22Rv1 (cell line): ENCODE measurements at regions not wholly inside any gene's neighbourhood (a gene's known extent, or its start where the extent isn't known, plus 50 kb on each side); places are given as distances from the start of the nearest gene placed in this dataset.

Experiments
- CTCF ChIP-seq: fragments of 450-650 bp; IDR thresholded peaks from 2 replicates; pipeline ENCODE4 v1.5.1; 2017; ENCODE audit warnings: mild to moderate bottlenecking
- ZFX ChIP-seq: fragments of 450-650 bp; IDR thresholded peaks from 2 replicates; pipeline ENCODE4 v1.6.1; 2017; ENCODE audit warnings: antibody characterized with exemption, borderline replicate concordance

GRCh38 chr9:95753762-95754465 lies 121.6 kb upstream of the ERCC6L2 start:
- TF ChIP-seq CTCF: no peak
- TF ChIP-seq ZFX: no peak
